GOT3 (cell line): ENCODE measurements at regions not wholly inside any gene's neighbourhood (a gene's known extent, or its start where the extent isn't known, plus 50 kb on each side); places are given as distances from the start of the nearest gene placed in this dataset.

Experiments
- DNase-seq: peaks from one replicate; lab custom pipeline; 2025; ENCODE audit warnings: mixed read lengths; lab: John Stamatoyannopoulos, UW

DNA sequence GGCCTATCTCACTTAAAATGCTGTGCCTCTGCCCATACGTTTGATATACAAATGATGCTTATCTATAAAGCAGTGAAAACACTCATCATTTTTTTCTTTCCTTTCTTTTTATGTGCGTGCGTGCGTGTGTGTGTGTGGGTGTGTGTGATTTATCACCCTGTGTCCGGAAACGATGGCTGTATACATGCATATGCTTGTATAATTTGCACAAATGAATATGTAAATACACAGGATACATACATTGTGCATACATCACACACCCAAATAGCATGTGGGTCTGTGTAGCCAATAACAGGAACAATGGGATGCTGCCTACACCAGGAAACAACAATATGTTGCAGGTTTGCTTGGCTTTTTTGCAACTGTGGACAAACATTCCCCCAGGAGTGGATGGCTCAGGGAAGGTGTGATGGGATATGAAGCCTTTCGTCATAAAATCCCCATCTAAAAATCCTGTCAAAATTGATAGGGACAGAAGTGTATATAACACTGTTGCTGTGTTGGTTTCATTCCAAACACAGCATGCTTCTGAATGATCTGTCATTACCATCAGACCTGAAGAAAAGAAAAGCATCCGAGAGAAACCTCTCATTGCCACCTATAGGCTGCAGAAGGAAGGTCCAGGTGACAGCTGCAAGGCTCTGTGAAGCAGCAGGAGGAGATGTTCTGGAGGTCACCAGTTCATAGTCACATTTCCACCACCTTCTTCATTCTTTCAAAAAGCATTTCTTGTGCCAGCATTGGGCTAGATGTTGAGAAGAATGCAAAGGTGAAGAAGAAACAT, 503.9 kb upstream of the NR2F2 start:
- no peak for DNase-seq

- DNase-seq: no peak
Observed at GRCh38 chr15:95829062-95829461, 501.4 kb upstream of the NR2F2 start.

DNA sequence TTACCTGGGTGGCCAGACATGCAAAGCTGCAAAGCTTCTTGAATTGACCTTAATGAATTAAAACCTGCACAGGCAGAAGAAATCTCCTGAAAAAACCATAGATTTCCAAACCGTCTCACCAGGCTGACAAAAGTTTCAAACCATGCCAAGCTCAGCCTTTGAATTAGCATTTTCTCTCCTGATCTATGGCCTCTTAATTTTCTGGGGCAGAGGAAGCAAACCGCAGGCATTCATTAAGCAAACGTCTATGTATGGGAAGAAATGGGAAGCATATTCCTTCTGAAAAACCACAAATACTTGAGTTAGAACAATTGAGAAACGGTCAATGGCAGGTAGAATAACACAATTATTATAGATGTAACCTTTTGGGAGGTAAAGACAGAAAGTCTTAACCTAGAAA, 500.2 kb upstream of the NR2F2 start:
- no peak for DNase-seq

- DNase-seq: no peak
Observed at GRCh38 chr15:95832668-95833067, 497.8 kb upstream of the NR2F2 start.

- no peak for DNase-seq
Observed at GRCh38 chr15:95834028-95834804, 496.3 kb upstream of the NR2F2 start.

DNA sequence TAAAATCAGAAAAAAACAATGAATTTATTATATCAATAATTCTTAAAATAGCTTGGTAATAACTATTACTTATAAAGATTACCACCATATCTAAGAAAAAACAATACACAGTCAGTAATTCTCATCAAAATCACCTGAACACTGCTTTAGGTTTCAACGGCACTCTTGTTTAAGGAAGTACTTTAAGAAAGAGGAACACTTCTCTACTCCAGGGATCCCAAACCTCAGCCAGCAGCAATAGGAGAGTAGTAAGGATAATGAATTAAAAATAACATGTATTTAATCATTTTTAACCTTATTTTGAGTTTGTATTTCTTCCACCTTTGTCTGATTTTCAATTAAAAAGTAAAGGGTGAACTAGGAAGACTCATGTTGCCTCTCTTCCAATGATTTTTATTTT, 494.0 kb upstream of the NR2F2 start:
- DNase-seq: no peak

DNA sequence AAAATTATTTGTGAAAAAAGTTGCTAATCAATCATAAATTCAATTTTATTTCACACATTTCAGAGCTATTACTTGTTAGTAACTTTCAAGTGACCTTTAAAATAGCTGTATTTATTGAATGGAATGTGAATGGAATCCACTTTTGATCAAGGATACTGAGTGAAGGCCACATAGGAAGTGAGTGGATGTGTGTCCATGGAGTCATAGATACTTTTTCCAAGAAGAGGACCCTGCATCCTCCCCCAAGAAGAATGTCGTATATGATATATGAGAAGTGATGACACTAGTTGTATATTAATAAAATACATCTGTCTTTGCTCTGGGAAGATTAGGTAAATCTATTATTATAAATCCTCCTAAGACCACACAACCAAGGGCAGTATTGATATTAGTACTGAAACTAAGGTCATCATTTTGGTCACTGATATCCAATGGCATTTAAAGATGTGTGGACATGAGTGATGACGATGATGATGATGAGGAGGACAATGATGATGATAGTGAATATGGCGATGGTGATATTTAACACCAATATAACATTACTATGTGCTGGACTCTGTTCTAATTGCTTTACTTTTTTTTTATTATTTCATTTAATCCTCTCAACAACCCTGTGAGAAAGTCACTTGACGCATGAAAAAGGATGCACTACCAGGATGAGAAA, 493.0 kb upstream of the NR2F2 start:
- no peak for DNase-seq

- DNase-seq: no peak
Observed at GRCh38 chr15:95839367-95839782, 491.1 kb upstream of the NR2F2 start.

DNA sequence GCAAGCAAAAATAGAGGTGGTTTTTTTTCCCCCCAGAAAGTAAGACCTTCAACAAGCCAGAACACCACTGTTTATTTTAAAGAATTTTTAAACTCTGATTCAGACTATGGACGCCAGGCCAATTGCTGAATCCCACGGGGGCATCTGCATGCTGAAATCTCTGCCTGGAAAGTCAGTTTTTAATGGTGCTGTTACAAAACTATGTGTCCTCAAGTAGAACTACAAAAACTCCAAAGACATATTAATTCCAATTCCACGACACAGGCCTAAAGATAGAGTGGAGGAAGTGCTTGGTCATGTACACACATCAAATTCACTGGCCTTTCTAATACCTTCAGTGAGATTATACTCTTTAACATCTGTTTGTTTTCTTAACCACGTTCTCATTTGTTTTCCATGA, 490.5 kb upstream of the NR2F2 start:
- DNase-seq: no peak

DNA sequence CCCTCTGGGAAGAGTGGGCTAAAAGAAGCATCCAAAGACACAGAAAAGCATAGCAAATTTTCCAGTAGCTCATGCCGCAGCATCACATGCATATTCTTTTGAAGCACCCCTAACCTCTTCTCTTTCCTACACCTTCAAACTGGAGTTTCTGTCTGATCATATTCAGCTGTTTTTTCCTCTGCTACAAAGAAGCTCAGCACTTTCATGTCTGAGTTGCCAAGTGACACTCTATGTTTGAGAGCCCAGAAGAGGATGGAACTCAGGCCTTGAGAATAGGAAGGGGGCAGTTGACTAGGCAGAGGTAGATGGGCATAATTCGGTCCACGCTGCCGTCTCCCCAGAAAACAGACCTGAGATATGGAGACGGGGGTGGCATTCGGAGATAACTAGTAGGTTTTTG, 489.6 kb upstream of the NR2F2 start:
- DNase-seq: no peak

- DNase-seq: no peak
Observed at GRCh38 chr15:95842576-95842975, 487.9 kb upstream of the NR2F2 start.

DNA sequence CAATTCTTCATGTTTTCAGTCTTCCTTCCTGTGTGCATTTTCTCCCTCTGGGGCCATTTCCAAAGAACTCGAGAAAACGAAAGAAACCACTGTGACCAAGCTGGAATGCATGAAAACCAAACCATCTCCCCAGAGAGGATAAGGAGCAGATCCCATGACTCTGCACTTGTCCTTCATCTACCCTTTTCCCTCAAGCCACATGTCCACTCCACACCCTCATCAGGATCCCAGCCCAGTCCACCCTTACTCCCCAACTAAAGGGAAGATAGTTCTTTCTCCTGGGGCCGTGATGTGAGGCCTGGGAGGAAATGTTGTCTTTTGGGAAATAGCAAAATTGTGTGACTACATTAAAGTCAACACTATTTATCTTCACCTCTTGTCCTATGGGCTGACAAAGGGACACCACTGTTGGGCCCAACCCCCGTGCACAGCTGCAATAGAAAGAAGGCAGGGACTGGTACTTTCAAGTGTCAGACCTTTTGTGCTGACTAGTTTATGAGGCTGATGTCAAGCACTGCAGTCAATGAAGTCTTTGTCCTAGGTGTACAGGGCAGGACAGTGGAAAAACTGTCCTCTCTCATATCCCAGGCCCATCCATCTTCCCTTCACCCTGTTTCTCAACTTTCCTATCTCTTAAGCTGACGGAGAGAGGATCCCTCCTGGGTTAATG, 487.1 kb upstream of the NR2F2 start:
- DNase-seq: no peak

DNA sequence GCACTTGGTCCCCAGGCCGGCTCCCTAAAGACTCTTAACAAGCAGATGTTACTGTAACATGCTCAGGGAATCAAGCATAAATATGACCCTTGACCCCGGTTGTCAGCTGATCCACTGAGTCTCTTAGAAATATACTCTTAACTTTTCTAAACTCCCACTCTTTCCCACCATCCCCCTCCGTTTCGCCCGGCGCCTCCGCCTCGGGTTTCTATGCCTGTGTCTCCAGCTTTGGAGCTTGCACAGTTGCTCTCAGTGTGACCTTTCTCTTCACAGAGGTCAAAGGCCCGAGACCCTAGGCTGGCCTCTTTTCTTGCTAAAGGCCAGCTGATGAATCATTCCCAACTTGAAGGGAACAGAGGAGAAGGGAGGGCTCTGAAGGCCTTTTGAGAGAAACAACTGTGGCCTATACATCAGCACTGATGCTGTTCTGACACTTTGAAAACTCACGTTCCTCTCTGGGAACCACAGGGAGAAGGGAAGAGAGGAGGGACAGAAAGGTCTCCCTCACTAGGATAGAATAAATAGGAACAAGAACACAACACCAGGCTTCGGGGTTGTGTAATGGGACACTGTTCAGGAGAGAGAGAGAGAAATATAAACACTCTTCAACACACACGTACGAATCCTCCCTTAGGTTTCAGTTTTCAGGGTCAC, 484.5 kb upstream of the NR2F2 start:
- no peak for DNase-seq

GRCh38 chr15:95848126-95848525, 482.4 kb upstream of the NR2F2 start:
- DNase-seq: no peak

- DNase-seq: no peak
Observed at GRCh38 chr15:95850837-95851236, 479.7 kb upstream of the NR2F2 start.

GRCh38 chr15:95853350-95853749, 477.1 kb upstream of the NR2F2 start:
- DNase-seq: no peak

GRCh38 chr15:95857124-95857757, 473.3 kb upstream of the NR2F2 start:
- no peak for DNase-seq

DNA sequence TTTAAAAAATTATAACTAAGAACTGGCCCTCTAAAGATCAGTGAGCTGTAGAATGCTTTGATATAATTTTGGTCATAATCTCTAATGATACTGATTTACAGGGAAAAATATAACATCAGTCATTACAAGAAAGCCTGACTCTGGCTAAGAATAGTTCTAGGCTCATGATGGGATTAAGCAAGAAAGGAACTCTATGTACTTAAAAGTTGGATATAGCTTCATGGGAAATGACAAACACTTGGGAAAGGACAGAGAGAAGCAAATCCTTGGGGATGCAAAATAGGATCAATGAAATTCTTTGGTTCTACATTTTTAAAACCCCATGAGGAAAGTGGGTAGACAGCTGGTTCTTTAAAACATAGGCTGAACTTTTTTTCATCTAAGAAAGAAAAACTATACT, 472.7 kb upstream of the NR2F2 start:
- no peak for DNase-seq

DNA sequence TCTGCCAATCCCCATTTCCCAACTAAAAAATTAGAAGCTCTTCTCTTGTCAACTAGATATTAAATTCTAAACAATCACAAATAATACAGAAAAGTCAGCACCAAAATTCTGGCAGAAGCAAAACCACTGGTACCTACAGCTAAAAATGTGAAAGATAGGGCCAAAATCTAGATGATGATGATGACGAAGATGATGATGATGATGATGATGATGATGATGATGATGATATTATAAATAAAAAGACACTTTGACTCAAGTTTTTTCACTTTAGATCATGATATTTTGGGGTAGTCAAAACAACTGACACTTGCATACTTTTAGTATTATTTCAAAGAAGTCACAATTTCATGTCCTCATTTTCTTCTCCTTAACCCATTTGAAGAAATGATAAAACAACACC, 470.1 kb upstream of the NR2F2 start:
- DNase-seq: no peak

DNA sequence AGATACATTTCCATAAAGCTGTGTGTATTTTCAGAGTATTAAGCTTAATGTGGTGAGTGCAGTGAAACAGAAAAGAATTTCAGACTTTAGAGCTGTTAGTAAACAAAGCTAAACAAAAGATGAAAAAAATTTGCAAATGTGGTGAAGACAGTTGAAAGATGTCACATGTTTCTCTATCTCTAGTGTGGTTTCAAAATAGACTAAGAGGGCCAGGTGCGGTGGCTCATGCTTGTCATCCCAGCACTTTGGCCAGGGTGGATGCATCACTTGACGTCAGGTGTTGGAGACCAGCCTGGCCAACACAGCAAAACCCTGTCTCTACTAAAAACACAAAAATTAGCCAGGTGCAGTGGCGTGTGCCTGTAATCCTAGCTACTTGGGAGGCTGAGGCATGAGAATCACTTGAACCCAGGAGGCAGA, 466.0 kb upstream of the NR2F2 start:
- no peak for DNase-seq

GRCh38 chr15:95865330-95865739, 465.2 kb upstream of the NR2F2 start:
- DNase-seq: no peak
